Lower leg skin (tissue), 3 donors: ENCODE measurements at regions not wholly inside any gene's neighbourhood (a gene's known extent, or its start where the extent isn't known, plus 50 kb on each side); places are given as distances from the start of the nearest gene placed in this dataset.

Source experiments
- CTCF ChIP-seq, 3 donors: fragments of 450-650 bp; IDR thresholded peaks; one replicate each; pipeline ENCODE4 v1.5.1; 2016; ENCODE audit warnings: antibody characterized with exemption in 3 of 3, mild to moderate bottlenecking in 3 of 3, moderate library complexity in 2 of 3
- POLR2A ChIP-seq, 2 donors: fragments of 450-650 bp; IDR thresholded peaks; one replicate each; pipeline ENCODE4 v1.6.1; 2016 to 2017; ENCODE audit warnings: antibody characterized with exemption in 2 of 2, mild to moderate bottlenecking in 1 of 2, moderate library complexity in 1 of 2

GRCh38 chr2:144161061-144161460 is 358.9 kb downstream of the ZEB2 start:
- TF ChIP-seq CTCF (IDR thresholded peaks at IDR 0.05) = no peak
- TF ChIP-seq POLR2A (IDR thresholded peaks at IDR 0.05) = no peak
